MM.1S (cell line): ENCODE measurements at regions not wholly inside any gene's neighbourhood (a gene's known extent, or its start where the extent isn't known, plus 50 kb on each side); places are given as distances from the start of the nearest gene placed in this dataset.

Experiments used
- CTCF ChIP-seq: fragments of 300-600 bp; sonication (generic); IDR thresholded peaks from 2 replicates; pipeline ENCODE4 v1.5.1; 2016; ENCODE audit warnings: antibody characterized with exemption, low read length, mixed read lengths
- EZH2 ChIP-seq: fragments of 300-600 bp; sonication (generic); optimal IDR thresholded peaks from 2 replicates; pipeline ENCODE3; 2017; ENCODE audit warnings: low read depth, mild to moderate bottlenecking, antibody characterized with exemption, low read length, mixed read lengths
- EZH2phosphoT487 ChIP-seq: fragments of 300-600 bp; sonication (generic); IDR thresholded peaks from 2 replicates; pipeline ENCODE4 v1.6.1; 2018; ENCODE audit warnings: antibody characterized with exemption, low read length

DNA sequence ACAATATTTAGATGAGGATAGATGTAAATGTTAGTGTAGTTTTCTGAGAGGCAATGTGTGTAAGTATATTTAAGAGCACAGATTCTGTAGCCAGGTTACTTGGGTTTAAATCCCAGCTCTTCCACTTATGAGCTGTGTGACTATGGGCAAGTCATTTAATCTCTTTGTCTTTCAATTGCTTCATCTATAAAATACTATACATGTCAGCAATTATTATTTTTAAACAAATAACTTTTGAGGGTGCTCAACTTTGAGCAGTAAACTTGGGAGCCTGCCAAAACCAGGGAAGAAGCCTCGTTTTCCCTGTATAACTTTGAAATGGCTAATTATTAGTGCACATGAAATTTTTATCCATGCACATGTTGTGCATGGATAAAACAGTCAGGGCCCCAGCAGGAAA is 222.8 kb downstream of the FOXD2 start:
- no peak for TF ChIP-seq EZH2
- TF ChIP-seq CTCF, result no peak
- no peak for TF ChIP-seq EZH2phosphoT487
